ENCODE measurements at regions not wholly inside any gene's neighbourhood (a gene's known extent, or its start where the extent isn't known, plus 50 kb on each side); places are given as distances from the start of the nearest gene placed in this dataset.

GRCh38 chr5:61659221-61659696 is 327.2 kb downstream of the ZSWIM6 start:
- TF ChIP-seq CTCF (IDR thresholded peaks at IDR 0.05): no peak
- TF ChIP-seq POLR2A (IDR thresholded peaks at IDR 0.05): no peak

Measured in sigmoid colon (tissue), 3 donors.